CD4-positive, alpha-beta T cell treated with Interferon alpha-2 for 1 hour (primary cell): ENCODE measurements at regions not wholly inside any gene's neighbourhood (a gene's known extent, or its start where the extent isn't known, plus 50 kb on each side); places are given as distances from the start of the nearest gene placed in this dataset.

Source experiments
- DNase-seq, 2 donors: peaks; one replicate each; pipeline ENCODE4 v3.0.0-alpha.2; 2020 to 2022

DNA sequence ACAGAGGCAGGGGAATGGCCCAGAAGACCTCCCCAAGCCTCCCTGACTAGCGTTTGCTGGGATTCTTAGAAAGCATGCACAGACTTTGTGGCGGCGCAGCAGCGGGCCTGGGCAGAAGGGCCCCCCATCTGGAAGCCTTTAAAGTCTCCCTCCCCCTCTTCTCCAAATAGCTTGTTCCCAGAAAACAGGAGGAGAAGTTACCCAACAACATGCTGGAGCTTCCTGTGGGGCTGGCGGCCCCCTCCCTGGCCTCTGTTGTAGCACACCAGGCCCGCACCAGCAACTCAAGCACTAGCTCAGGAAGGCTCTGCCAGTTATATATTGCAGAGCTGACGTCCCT is 334.8 kb downstream of the DYSF start:
- no peak for DNase-seq

DNA sequence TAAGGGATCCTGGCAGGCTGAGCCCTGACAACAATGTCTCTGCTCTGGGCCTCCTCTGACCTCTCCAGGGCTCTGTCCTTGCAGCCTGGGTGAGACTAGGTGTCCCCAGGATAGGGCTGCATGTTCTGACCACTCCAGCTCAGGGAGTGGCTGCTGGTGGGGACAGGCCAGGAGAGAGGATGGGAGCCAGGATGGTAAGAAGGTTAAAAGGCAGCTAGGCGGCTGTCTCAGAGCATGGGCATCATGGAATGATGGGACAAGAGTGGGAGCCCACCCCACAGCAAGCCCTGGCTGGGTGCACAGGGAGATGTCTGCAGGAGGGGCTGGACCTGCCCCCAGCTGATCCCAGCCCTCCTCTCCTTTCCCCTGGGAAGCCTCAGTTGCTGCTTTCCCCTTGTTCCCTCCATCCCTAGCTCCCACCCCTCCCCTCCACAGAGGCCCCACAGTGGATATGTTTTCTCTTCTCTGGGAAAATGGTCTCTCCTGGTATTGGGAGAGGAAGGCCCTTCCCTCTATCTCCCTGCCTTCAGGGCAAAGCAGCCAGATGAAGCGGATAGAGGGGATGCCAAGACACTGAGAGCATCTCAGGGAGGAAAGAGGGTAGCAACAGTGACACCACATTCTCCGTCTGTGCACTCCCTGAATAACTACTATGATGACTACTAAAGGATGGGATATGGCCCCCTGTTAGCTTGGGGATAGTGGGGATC is 334.3 kb downstream of the DYSF start:
- DNase-seq, result no peak

DNA sequence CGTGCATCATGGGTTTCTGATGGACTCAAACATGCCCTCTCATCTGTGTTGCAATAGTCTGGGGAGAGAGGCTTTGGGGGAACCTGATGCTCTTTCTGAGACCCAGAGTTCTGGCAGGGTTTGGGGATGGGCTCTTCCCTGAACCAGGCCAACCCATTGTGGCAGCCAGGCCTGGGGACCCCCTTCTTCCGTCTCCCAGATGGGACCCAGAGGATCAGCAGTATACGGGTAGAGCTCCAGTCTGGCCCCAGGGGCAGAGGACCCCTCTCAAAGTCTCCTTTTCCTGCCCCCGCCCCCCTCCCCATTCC is 333.7 kb downstream of the DYSF start:
- no peak for DNase-seq

DNA sequence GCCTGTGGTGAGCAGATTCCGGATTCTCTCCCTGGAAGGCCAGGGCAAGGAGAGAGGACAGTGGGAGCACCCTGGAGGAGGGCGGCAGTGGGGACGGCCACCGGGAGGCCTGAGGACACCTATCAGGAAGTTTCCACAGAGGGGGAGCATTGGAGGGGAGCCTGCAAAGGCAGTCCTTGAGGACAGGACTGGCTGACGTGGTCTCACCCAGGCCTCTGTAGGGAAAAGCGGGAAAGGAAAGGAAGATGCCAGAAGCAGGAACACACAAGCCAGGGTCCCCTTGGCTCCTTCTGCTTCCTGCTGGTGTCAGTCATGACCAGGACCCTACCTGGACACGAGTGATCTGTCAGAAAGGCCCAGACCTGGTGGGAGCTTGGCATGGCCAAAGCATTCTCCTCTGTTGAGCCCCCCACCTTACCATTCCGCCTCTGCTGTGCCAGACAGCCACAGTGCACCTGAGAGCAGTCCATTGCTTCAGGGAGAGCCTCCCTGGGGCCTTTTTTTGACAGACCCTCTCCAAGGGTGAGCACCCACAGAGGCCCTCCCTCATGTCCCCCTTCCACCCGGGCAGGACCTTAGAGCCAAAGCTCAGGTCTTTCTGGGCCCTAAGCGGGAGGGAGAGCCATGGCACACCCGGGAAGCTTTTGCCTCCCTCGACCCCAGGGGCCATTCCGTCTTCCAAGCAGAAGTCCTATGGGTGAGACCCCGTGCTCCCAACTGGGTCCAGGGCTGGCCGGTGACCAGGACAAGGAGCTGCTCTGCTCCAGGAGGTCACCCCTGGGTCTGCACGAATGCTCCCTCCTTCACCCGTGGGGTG is 333.1 kb downstream of the DYSF start:
- DNase-seq, result no peak

DNA sequence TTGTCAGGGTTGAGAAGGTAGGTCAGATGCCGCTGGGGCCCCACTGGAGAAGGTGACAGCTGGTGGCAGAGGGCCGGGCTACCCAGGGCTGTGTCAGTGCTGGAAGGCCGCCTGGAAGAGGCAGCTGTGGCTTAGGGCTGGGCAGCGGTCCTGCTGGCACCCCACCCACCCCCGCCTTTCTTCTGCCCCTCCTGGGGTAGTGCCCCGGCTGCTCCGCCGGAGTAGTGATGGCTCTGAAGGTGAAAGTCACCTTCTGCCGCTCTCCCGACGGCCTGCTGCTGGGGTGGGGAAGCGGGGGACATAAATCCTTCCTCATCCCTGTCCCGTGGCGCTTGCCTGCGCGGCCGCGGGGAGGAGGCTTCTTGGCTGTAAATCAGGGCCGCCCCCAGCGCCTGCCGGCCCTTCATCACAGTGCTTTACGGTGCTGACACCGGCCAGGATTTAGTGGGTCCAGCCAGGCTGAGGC is 332.2 kb downstream of the DYSF start:
- no peak for DNase-seq

DNA sequence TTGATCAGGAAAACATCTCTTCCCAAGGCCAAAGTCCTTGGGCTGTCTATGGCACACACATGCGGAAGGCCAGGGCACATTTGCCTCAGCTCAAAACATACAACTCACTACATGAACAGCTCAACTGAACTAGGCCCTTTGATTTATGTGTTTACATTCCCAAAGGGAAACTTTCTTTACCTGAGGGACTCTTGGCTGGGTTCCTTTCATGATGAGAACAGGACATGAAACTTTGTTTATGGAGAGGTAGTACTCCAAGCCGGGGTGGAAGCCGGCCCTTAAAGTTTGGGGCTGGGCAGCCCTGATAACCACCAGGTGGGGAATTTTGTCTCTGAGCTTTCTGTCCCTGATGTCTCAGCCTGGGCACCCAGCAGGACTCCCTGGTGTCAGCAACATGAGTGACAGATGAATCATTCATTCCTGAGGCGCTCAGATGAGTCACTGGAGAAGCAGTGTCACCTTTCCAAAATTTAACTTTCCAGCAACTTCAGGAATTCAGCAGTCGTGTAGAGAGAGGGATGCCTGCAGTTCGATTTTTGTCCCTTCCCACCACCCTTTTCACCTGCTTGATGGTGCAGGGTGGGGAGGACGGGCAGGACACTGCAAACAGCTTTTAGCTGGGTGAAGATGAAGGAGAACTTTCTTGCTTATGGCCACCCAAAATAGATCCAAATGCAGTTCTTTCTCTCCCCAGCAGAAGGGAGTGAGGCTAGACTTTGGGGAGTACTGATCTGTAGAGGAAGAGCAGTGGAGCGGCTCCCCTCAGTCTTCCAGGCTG is 331.6 kb downstream of the DYSF start:
- no peak for DNase-seq

DNA sequence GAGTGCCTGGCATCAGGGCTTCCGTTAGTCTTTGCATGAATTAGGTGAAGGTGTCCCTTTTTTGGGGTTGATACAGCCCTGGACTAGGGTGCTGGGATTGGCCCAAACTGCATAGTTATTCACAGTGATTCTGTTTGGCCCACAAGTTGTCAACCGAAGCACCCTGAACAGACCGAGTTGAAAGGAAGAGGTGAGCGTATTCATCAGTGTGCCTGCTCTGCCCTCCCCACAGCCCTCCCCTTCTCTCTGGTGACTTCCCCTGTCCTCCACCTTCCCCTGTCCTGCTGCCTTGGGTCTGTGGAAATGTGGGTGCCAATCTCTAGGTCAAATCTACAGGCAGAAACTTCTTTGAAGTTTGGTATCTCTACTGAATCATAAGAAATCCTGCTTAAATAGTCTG is 330.5 kb downstream of the DYSF start:
- DNase-seq, result no peak

DNA sequence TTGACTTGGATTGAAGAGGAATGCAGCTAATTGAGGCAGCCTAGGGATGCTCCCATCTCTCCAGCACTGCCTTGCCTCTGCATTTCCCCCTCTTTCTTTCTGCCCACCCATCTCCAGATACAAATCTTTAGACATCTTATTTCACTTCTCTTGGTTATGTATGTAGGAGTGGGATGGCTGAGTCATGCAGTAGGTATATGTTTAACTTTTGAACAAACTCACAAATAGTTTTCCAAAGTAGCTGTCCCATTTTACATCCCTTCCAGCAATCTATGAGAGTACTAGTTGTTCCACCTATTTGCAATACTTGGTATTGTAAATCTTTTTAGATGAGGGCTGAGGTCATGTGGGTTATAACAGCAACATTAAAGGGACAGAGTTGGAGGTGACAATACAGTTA is 329.9 kb downstream of the DYSF start:
- no peak for DNase-seq

DNA sequence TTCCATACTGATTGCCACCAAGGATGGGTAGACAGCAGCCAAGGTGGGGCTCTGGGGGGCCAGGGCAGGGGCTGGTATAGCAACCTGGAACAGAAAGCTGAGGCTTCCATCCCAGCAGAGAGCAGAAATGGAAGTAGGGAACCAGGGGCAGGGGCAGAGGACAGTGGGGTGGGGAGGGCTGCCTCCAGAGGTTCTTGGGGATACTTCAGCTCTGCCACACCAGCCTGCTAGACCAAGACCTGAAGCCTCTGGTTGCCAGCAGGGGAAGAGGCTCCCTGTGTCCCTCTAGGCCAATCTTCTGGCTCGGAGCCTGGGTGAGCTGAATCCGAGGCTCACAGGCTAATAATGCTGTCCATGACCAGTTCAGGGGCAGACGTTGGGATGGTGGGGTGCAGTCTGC is 329.0 kb downstream of the DYSF start:
- DNase-seq, result no peak

DNA sequence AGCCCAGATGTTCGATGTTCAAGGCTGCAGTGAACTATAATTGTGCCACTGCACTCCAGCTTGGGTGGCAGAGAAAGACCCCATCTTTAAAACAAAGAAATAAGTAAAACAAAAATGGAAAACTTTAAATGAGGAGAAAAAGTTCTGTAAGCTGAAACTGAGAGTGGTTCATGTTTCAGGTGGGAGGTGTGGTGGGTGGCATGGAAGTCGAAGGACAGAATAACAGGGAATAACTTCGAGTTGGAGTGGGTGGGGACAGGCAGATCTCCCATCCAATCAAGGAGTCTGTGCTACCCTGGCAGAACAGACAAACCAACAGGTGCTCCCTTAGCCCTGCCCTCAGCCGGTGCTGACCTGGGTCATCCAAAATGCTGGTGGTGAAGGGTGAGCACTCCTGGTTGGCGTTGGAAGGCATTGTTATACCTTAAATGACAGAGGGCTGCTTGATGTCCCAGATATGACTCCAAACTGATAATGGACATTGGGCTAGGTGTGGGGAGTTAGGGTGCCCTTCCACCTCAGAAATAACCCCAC is 328.4 kb downstream of the DYSF start:
- no peak for DNase-seq

DNA sequence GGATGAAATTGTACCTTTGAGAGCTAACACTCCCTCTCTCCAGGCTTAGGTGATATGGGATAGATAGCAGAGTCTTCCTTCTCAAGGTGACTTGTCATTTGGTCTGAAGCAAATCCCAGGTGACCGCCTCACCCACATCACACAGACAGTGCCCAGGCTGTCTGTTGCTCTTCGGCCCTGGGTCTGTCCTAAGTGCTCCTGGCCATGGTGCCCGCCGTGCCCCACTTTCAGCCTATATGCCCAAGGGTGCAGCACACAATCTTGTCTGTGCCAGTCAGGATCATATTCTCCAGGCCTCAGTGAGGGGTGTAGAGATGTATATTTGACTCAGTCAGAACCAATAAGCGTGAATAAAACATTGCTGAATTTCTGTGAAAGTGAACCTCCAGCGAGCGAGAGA is 326.8 kb downstream of the DYSF start:
- no peak for DNase-seq

DNA sequence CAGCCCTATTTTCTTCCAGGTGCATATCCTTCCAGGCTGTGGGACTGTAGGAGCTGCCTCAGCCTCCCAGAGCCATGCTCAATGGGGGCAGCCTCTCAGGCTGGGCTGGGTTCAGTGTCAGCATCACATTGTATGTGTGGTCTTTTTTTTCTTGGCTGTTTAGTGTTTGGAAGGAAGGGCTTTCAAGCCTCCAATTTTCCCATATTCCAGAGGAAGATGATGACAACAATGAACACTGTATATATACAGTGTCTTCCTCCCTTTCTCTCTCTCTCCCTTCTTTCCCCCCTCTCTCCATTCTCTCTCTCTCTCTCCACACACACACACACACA is 326.4 kb downstream of the DYSF start:
- DNase-seq, result no peak

DNA sequence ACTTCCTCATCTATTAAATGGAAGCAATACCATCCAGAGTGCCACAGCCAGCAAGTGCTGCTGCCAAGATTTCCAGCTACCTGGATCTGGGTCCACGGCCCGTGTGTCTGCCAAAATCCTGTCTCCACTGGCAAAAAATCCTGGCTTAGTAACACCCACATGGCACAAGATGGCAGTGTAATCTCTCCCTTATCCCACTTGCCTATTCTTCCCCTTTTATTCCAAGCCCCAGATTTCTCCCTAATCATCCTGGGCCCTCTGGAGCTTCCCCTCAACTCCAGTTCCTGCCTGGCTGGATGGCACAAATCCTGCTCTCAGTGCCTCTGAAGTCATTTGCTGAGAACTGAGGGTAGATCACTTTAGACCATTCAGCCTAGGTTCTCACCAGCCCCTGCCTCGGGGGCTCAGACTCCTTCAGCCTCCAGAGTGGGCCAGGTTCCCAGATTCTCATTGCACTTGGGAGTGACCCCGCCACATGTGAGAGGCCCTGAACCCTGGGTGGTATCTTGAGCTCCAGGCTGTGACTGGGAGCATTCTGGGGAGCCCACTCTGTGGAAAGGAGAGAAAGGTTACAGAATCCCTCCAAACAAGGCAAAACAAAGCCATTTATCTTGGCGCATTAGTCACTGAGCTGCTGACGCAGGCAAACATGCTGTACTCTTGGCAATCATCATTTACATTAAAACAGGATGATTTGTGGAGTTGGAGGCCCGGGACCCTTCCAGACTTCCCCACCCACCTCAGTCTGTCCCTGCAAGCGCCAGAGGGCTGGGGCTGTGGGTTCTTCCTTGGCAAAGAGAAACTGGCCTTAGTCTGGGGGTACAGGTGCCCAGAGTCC is 325.8 kb downstream of the DYSF start:
- DNase-seq, result no peak

DNA sequence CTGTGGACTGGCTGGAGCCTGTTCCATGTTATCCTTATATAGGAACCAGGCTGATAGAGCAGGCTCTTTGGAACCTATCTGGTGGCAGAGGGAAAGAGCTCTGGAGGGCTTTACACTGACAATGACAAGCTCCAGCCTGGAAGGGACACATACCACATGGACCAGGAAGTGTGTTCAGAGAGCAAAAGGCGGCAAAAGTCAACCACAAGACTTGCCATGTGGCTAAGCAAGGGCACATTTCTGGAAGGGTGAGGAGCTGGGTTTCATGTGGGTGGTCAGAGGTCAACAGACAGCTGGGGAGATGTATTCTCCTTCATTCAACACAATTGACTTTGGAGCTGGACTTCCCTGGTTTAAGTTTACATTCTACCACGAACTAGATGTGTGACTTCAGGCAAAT is 325.2 kb downstream of the DYSF start:
- DNase-seq, result no peak

DNA sequence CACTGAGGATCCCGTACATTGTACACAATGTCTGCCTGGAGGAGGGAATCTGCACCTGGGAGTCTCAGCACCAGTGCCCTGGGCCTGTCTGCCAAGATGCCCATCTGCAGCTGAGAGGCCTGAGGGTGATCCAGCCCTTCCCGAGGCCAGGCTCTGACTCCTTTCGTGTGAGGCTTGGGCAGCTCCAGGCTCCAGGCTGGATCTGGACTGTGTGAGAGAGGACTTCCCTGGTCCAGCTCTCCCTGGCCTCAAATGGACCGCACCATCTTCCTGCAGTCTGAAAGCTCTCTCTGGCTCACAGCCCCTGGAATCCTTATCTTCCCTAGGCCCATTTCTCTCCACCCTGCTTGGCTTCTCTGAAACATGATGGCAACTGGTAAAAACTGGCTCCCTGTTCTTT is 324.6 kb downstream of the DYSF start:
- DNase-seq, result no peak

DNA sequence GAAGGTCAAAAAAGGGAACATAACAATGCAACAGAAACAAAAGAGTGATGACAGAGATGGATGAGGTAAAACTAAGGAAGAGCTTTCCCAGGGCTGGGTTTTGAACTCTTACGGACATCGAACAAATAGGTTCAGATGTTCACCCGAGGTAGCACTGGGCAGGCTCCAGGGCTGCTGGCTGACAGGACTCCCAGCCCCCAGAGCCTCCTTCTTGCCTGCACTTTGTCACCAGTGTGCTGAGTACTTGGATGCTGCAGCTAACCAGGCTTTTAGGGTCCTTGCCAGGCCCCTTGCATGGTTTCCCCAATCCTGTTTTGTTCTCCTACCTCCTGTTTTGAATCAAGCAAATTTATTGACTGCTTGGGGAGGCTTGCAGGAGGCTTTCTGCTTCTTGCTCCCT is 322.9 kb downstream of the DYSF start:
- DNase-seq, result no peak

DNA sequence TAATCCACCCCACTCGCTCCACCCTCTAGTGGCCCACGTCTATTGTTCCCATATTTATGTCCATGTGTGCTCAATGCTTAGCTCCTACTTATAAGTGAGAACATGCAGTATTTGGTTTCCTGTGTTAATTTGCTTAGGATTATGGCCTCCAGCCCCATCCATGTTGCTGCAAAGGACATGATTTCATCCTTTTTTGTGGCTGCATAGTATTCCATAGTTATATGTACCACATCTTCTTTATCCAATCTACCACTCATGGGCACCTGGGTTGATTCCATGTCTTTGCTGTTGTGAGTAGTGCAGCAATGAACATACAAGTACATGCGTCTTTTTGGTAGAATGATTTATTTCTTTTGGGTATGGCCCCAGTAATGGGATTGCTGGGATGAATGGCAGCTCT is 319.9 kb downstream of the DYSF start:
- no peak for DNase-seq

DNA sequence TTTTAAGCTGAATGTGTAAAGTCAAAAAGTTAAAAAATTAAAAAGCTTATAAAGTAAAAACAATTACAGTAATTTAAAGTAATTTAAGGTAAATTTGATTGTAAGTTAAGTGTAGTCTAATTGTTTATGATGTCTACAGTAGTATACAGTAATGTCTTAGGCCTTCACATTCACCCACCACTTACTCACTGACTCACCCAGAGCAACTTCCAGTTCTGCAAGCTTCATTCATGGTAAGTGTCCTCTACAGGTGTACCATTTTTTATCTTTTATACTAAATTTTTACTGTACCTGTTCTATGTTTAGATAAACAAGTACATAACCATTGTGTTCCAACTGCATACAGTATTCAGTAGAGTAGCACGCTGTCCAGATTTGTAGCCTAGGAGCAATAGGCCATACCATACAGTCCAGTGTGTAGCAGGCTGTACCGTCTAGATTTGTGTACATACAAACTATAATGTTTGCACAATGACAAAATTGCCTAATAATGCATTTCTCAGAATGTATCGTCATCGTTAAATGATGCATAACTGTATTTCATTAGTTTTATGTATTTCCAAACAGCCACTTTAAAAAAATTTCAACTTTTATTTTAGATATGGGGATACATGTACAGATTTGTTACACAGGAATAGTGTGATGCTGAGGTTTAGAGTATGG is 319.3 kb downstream of the DYSF start:
- no peak for DNase-seq

DNA sequence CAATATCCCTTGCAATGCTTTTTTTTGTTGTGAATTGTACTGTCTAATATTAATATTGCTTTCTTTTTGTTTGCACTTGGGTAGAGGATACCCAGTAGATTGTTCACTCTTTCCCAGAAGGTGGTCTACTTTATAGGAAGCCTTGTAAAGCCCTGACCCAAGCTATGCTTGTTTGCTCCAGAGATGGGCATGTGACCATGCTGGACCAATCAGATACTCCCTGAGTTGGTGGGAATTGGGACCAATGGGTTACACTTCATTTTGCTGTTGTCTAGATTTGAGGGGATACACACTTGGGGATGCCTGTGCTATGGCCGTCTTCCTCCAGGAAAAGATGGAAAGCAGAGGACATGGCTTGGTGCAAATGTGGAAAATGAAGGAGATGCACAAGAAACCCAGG is 314.3 kb downstream of the DYSF start:
- no peak for DNase-seq

DNA sequence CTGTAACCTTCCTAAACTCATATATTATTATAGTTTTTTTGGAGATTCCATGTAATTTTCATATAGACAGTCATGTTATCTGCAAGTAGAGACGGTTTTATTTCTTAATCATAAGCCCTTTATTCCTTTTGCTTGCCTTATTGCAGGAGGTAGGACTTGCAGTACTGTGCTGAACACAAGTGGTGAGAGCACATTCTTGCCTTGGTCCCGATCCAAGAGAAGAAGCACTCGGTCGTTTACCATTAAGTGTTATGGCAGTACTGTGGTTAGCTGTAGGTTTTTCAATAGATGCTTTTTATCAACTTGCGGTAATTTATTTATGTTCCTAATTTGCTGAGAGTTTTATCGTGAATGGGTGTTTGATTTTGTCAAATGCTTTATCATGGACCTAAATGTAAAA is 305.7 kb downstream of the DYSF start:
- DNase-seq, result no peak

DNA sequence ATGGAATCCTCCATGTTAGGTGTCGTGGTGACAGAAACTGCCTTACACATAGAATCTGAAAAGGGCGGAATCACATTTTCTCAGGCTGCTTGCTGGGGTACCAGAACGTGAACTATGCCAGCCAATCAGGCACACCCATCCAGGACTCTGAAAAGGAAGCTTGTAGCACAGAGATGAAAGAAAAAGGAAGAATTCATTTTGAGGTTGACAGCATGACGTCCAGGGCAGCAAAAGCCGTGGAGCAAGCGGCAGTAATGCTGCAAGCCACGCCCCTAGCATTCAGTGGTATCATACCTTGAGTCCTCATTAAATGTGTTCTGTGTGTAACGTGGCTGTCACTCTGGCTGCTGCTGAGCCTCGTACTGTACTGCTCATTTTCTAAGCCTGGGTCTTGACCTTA is 304.0 kb downstream of the DYSF start:
- no peak for DNase-seq

DNA sequence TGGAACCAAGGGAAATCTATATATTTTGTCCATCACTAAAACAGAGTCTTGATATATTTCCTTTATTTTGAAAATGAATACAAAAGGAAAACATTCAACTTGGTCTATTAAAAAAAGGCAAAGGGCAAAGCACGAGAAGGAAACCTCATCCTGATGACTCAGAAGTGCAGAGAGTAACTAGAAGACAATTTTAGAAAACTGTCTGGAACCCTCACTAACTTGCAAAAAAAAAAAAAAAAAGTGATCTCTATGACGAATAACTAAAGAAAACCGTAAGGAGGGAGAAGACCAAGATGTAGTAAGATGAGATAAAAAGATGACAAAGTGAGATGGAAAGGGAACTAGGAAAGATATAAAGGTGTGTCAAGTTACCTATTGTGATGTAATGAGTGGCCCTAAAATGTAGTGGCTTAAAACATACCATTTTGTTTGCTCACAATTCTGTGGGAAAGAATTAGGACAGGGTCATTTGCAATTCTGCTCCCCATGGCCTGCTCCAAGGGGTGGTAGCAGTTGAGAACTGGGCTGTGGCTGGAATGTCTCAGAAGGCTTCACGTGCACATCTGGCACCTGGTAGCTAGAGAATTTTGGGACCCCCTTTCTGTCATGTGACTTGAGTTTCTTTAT is 303.0 kb downstream of the DYSF start:
- no peak for DNase-seq
